Lower lobe of right lung (tissue), 2 donors: ENCODE measurements at regions not wholly inside any gene's neighbourhood (a gene's known extent, or its start where the extent isn't known, plus 50 kb on each side); places are given as distances from the start of the nearest gene placed in this dataset.

ENCODE experiments used
- ATAC-seq, 2 donors: fragments of 200-7000 bp; cut with Tn5 transposase; one replicate each; pipeline ENCODE4 v1.9.1; 2020 to 2022; ENCODE audit warnings: mild to moderate bottlenecking in 2 of 2, moderate library complexity in 2 of 2
- DNase-seq: peaks from one replicate; pipeline ENCODE4 v3.0.0-alpha.2; 2020
- H3K27ac ChIP-seq: fragments of 200-600 bp; one replicate; pipeline ENCODE4 v1.8.0; 2022
- H3K27me3 ChIP-seq: fragments of 200-600 bp; one replicate; pipeline ENCODE4 v1.8.0; 2022; ENCODE audit warnings: low read depth
- H3K36me3 ChIP-seq: fragments of 200-600 bp; one replicate; pipeline ENCODE4 v1.8.0; 2022; ENCODE audit warnings: mild to moderate bottlenecking
- H3K4me1 ChIP-seq: fragments of 200-600 bp; one replicate; pipeline ENCODE4 v1.8.0; 2022
- H3K4me3 ChIP-seq: fragments of 200-600 bp; one replicate; pipeline ENCODE4 v1.8.0; 2022; ENCODE audit warnings: mild to moderate bottlenecking
- H3K9me3 ChIP-seq: fragments of 200-600 bp; one replicate; pipeline ENCODE4 v1.8.0; 2022
- intact Hi-C: fragments of 100-400 bp; cut with DNase I; formaldehyde crosslinking; loops from one replicate; pipeline ENCODE4 v1.11.0; 2022
- TF ChIP-seq, protein P1 (sequence below): fragments of 200-600 bp; IDR thresholded peaks from one replicate; pipeline ENCODE4 v1.8.0; 2022; ENCODE audit warnings: antibody characterized with exemption, mild to moderate bottlenecking
- donor health status: DM: no; HTN: yes; CAD: no; lungs with severe emphysema.

DNA sequence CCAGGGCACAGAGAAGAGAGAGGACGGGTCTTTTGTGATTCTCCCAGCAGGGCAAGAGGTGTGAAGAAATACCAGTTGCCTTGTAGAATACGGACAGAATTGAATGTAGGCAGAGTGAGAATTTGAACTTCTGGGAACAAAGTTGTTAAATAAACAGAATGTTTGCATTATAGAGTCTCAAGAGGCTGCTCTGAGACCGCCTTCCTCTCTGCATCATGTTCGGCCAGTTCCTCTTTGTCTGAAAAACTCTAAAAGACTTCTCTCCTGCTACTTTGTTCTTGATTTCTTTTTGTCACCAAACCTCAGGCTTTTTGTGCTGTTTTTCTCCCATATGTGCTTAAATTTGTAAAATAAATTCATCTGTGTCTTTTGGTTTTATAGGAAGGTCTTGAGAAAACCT, 256.4 kb downstream of the DLEU7 start:
- TF ChIP-seq, protein P1, sequence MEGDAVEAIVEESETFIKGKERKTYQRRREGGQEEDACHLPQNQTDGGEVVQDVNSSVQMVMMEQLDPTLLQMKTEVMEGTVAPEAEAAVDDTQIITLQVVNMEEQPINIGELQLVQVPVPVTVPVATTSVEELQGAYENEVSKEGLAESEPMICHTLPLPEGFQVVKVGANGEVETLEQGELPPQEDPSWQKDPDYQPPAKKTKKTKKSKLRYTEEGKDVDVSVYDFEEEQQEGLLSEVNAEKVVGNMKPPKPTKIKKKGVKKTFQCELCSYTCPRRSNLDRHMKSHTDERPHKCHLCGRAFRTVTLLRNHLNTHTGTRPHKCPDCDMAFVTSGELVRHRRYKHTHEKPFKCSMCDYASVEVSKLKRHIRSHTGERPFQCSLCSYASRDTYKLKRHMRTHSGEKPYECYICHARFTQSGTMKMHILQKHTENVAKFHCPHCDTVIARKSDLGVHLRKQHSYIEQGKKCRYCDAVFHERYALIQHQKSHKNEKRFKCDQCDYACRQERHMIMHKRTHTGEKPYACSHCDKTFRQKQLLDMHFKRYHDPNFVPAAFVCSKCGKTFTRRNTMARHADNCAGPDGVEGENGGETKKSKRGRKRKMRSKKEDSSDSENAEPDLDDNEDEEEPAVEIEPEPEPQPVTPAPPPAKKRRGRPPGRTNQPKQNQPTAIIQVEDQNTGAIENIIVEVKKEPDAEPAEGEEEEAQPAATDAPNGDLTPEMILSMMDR = no peak
- H3K27me3 ChIP-seq = no peaks in the 10 kb centered on the region
- H3K9me3 ChIP-seq = no peaks in the 10 kb centered on the region
- ATAC-seq (peak in 1 of 2 donors; percentile 65), DNase-seq (no peak)
- no peaks in the 10 kb centered on the region for H3K4me1 ChIP-seq
- H3K27ac ChIP-seq = no peak overlapping the region
- no peak overlapping the region for H3K4me3 ChIP-seq
- no peaks in the 10 kb centered on the region for H3K36me3 ChIP-seq
- intact Hi-C loops = no loop called here

- no peaks in the 10 kb centered on the region for H3K36me3 ChIP-seq
- ATAC-seq = no peak
- TF ChIP-seq, protein P1 = no peak
Observed at GRCh38 chr13:50587645-50588373, 255.7 kb downstream of the DLEU7 start.

DNA sequence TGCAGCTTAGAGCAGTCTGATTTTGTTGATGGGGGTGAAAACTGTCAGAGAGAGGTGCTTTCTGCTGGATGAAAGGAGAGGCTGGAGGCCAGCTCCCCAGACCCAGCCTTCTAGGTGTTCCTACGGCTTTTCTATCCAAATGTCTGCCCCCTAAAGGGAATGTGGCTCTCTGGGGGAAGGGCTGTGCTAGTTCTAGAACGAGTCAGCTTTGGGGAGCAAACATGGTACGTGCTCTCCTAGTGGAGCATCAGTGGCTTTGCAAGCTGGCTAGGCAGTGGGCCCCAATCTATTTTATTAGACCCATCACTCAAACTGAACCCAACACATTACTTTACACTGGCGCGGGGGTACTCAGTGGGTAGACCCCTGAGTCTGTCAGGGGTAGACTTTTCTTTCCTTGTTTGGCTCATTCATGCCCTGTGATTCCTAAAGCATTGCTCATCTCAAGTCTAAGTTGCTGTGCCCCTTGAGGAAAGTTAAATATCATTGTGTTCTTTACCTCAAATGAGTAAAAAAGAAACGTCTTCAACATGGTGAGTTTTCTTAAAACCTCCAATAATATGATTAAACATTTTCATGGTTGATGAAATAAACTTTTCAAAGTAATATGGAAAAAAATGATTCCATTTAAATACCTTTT, 254.9 kb downstream of the DLEU7 start:
- intact Hi-C loops = no loop called here
- Histone ChIP-seq H3K36me3 (no peaks in the 10 kb centered on the region), H3K27ac (no peak overlapping the region), H3K4me3 (no peak overlapping the region), H3K4me1 (no peaks in the 10 kb centered on the region), H3K27me3 (no peaks in the 10 kb centered on the region), H3K9me3 (no peaks in the 10 kb centered on the region)
- ATAC-seq (no peak), DNase-seq (no peak)
- TF ChIP-seq, protein P1 = no peak

More at GRCh38 chr13:50587645-50588373, 255.7 kb downstream of the DLEU7 start:
- intact Hi-C loops = no loop called here
- H3K4me1 ChIP-seq = no peaks in the 10 kb centered on the region
- H3K9me3 ChIP-seq = no peaks in the 10 kb centered on the region
- no peak overlapping the region for H3K4me3 ChIP-seq
- H3K27me3 ChIP-seq = no peaks in the 10 kb centered on the region
- H3K27ac ChIP-seq = no peak overlapping the region
- DNase-seq = no peak

DNA sequence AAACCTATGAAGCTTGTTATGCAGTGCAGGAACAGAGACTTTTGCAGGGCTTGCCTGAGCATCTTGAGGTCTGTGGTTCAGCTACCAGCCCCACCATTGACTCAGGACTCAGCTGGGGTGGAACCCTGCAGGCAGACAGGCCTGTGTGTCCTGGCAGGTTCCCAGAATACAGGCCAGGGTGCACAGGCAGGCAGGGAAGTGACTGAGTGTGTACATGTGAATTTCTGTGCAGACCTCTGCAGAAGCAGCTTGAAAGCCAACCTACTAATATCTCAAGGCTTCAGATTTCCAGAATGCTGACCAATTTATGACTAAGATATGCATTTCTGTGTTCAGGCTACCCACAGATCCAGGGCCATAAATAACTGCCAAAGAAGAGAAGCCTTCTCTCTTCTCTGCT, 254.4 kb downstream of the DLEU7 start:
- Histone ChIP-seq H3K9me3 (no peaks in the 10 kb centered on the region), H3K27ac (no peak overlapping the region), H3K4me3 (no peak overlapping the region), H3K36me3 (no peaks in the 10 kb centered on the region), H3K27me3 (no peaks in the 10 kb centered on the region), H3K4me1 (no peaks in the 10 kb centered on the region)
- TF ChIP-seq, protein P1 = no peak
- intact Hi-C loops = no loop called here
- no peak for ATAC-seq
- DNase-seq = no peak

GRCh38 chr13:50589651-50590054, 253.8 kb downstream of the DLEU7 start:
- TF ChIP-seq, protein P1 = no peak
- intact Hi-C loops = no loop called here
- ATAC-seq = no peak

More at GRCh38 chr13:50589651-50590054, 253.8 kb downstream of the DLEU7 start:
- DNase-seq = no peak
- Histone ChIP-seq H3K9me3 (no peaks in the 10 kb centered on the region), H3K27me3 (no peaks in the 10 kb centered on the region), H3K4me1 (no peaks in the 10 kb centered on the region), H3K36me3 (no peaks in the 10 kb centered on the region), H3K27ac (no peak overlapping the region), H3K4me3 (no peak overlapping the region)
